GM12878 (cell line): ENCODE measurements at regions not wholly inside any gene's neighbourhood (a gene's known extent, or its start where the extent isn't known, plus 50 kb on each side); places are given as distances from the start of the nearest gene placed in this dataset.
"Not testable (repeated sequence)": the region's sequence is repeated elsewhere in the genome, so short reads cannot be mapped to it uniquely, and the experiment has no call there.

ENCODE experiments used
- ASH2L ChIP-seq: fragments of 300-600, 200-600 bp; sonication (generic); IDR thresholded peaks from 2 replicates; pipeline ENCODE4 v1.6.1; 2017; ENCODE audit warnings: low read depth, mild to moderate bottlenecking, borderline replicate concordance
- JUNB ChIP-seq: IDR thresholded peaks from 2 replicates; pipeline ENCODE4 v1.6.1; 2016; ENCODE audit warnings: antibody characterized with exemption, mild to moderate bottlenecking
- RAD21 ChIP-seq: IDR thresholded peaks from 2 replicates; pipeline ENCODE4 v1.6.1; 2011; ENCODE audit warnings: mild to moderate bottlenecking, low read depth, low read length, moderate library complexity; ENCODE audit not compliant: insufficient read depth
- SMC3 ChIP-seq: IDR thresholded peaks from 2 replicates; pipeline ENCODE4 v1.6.1; 2011; ENCODE audit warnings: low read length, improper control_type of control experiment, borderline replicate concordance
- SP1 ChIP-seq: IDR thresholded peaks from one replicate; pipeline ENCODE4 v1.6.1; 2011; ENCODE audit warnings: low read depth, low read length
- TF ChIP-seq, protein P1 (sequence below): IDR thresholded peaks from 2 replicates; pipeline ENCODE4 v1.6.1; 2011; ENCODE audit warnings: mild to moderate bottlenecking, low read depth, low read length, moderate library complexity; ENCODE audit not compliant: insufficient replicate concordance
- TF ChIP-seq, protein P2 (sequence below), 3 experiments: IDR thresholded peaks in 2 of 3; conservative IDR thresholded peaks in 1 of 3; 2 replicates each; pipeline ENCODE4 v1.5.1; 2011; ENCODE audit warnings: low read depth in 3 of 3, low read length in 3 of 3, mild to moderate bottlenecking in 3 of 3, control low read depth in 2 of 3, moderate library complexity in 2 of 3, inconsistent platforms in 1 of 3, mixed read lengths in 1 of 3; ENCODE audit not compliant: control insufficient read depth in 2 of 3, insufficient read depth in 1 of 3; ENCODE audit errors: extremely low read depth in 1 of 3

DNA sequence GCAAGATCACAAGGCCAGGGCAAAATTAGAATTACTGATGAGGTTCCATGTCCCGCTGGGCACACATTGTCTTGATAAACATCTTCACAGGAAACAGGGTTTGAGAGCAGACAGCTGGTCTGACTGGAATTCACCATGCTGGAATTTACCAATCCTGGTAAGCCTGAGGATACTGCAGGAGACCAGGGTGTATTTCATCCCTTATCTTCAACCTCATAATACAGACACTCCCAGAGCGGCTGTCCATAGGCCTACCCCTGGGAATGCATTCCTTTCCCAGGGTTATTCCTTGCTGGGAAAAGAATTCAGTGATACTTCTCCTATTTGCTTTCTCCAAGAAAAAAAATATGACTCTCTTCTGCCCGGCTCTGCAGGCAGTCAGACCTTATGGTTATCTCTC, 875.1 kb upstream of the ACVR2A start:
- not testable (repeated sequence) for TF ChIP-seq SP1, RAD21, SMC3, JUNB, ASH2L
- TF ChIP-seq, protein P1, sequence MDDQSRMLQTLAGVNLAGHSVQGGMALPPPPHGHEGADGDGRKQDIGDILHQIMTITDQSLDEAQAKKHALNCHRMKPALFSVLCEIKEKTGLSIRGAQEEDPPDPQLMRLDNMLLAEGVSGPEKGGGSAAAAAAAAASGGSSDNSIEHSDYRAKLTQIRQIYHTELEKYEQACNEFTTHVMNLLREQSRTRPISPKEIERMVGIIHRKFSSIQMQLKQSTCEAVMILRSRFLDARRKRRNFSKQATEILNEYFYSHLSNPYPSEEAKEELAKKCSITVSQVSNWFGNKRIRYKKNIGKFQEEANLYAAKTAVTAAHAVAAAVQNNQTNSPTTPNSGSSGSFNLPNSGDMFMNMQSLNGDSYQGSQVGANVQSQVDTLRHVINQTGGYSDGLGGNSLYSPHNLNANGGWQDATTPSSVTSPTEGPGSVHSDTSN = not testable (repeated sequence)
- TF ChIP-seq, protein P2, sequence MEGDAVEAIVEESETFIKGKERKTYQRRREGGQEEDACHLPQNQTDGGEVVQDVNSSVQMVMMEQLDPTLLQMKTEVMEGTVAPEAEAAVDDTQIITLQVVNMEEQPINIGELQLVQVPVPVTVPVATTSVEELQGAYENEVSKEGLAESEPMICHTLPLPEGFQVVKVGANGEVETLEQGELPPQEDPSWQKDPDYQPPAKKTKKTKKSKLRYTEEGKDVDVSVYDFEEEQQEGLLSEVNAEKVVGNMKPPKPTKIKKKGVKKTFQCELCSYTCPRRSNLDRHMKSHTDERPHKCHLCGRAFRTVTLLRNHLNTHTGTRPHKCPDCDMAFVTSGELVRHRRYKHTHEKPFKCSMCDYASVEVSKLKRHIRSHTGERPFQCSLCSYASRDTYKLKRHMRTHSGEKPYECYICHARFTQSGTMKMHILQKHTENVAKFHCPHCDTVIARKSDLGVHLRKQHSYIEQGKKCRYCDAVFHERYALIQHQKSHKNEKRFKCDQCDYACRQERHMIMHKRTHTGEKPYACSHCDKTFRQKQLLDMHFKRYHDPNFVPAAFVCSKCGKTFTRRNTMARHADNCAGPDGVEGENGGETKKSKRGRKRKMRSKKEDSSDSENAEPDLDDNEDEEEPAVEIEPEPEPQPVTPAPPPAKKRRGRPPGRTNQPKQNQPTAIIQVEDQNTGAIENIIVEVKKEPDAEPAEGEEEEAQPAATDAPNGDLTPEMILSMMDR (IDR thresholded peaks at IDR 0.05 in 2 of 3, conservative IDR thresholded peaks at IDR 0.05 in 1 of 3; ENCODE audit: control insufficient read depth in 2 of 3, extremely low read depth in 1 of 3, insufficient read depth in 1 of 3, low read depth in 3 of 3, low read length in 3 of 3) = not testable (repeated sequence)
